ENCODE measurements at regions not wholly inside any gene's neighbourhood (a gene's known extent, or its start where the extent isn't known, plus 50 kb on each side); places are given as distances from the start of the nearest gene placed in this dataset.

DNA sequence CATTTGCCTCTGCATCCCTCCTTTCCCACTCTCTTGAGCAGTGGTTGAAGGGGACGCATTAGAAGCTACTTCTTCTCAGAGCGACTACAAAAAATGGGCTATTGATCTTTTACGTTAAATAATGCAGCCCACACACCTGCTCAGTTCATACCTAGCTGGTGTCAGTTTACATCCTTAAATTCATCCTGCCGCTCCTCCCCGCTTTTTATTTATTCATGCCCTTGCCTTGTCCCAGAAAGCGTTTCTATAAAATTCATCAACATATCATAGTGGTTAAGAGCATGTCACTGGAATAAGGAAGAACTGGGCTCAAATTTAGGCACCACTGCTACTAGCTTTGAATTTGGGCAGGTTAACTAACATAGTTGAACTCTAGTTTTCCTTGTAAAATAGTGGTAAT, 66.0 kb upstream of the TINAGL1 start (continued):
- TF ChIP-seq ZNF496 (CRISPR knock-in tag; IDR thresholded peaks at IDR 0.05; ENCODE audit: insufficient replicate concordance), result no peak
- TF ChIP-seq POLR2AphosphoS5 (IDR thresholded peaks at IDR 0.05; ENCODE audit: low read depth, low read length), result no peak

DNA sequence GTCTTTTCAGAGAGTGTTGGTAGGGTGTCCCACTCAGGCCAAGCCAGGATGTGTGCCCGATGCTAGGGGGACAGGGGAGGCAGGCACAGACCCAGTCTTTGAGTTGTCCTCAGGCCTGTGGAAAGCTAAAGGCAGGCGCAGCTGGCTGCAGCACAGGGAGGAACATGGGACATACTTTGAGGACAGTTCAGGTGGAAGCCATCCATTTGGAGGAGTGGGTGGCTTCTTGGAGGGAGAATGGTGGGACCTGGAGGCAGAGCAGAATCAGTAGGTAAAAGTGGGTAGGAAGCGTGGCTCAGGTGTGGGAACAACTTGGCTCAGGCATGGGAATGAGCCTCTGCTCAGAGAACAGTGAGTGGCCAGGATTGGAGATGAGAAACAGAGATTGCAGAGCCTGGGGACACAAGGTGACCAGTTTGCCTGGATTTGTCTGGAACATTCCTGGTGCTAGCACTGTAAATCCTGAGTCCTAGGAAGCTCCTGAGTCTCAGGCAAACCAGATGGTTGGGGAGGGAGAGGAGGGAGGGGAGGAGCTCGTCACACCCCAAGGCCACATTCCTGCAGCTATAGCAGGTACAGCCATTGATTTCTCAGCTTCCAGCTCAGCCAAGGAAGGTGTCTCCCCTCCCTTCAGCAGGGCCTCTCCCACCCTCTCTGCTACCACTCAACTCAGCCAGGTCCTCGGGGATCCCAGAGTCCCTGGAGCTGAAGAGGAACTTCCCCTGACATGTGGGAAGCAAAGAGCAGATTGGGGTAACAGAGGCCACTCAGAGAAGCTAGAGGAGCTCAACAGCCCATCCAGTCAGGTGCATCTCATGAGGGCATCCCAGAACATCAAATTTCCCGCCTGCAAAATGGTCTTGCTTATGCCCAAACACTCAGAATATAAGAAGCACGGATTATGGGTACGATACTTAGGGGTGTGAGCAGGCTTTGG, 65.2 kb upstream of the TINAGL1 start:
- POLR2A ChIA-PET, result interaction anchor here (0.8 to 1.7 kb wide), 12 partner anchors 10 to 88 kb away, joined by 3 to 17 read pairs (median 4); no protein-coding TSS in a partner anchor
- DNase-seq (ENCODE audit: low spot score), result peak; percentile 52
- TF ChIP-seq CHCHD3 (CRISPR knock-in tag; IDR thresholded peaks at IDR 0.05) (no peak), ZNF570 (CRISPR knock-in tag; IDR thresholded peaks at IDR 0.05; ENCODE audit: borderline replicate concordance) (no peak), MAF1 (CRISPR knock-in tag; IDR thresholded peaks at IDR 0.05; ENCODE audit: borderline replicate concordance) (no peak), ZSCAN29 (CRISPR knock-in tag; conservative IDR thresholded peaks at IDR 0.05) (0 out of 2 replicates have a peak, but pooled peaks have one; percentile 20), IRF9 (CRISPR knock-in tag; IDR thresholded peaks at IDR 0.05; ENCODE audit: borderline replicate concordance) (no peak), FOXK2 (IDR thresholded peaks at IDR 0.05) (no peak), ZNF292 (CRISPR knock-in tag; IDR thresholded peaks at IDR 0.05; ENCODE audit: borderline replicate concordance, low read depth) (peak; percentile 26; the same call in 1 of the 2 replicates), BATF2 (CRISPR knock-in tag; IDR thresholded peaks at IDR 0.05) (no peak), ZNF224 (CRISPR knock-in tag; IDR thresholded peaks at IDR 0.05) (no peak), TEAD3 (CRISPR knock-in tag; optimal IDR thresholded peaks at IDR 0.05; ENCODE audit: borderline replicate concordance) (peak; percentile 94)
- TF ChIP-seq, protein P1, sequence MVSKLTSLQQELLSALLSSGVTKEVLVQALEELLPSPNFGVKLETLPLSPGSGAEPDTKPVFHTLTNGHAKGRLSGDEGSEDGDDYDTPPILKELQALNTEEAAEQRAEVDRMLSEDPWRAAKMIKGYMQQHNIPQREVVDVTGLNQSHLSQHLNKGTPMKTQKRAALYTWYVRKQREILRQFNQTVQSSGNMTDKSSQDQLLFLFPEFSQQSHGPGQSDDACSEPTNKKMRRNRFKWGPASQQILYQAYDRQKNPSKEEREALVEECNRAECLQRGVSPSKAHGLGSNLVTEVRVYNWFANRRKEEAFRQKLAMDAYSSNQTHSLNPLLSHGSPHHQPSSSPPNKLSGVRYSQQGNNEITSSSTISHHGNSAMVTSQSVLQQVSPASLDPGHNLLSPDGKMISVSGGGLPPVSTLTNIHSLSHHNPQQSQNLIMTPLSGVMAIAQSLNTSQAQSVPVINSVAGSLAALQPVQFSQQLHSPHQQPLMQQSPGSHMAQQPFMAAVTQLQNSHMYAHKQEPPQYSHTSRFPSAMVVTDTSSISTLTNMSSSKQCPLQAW (CRISPR knock-in tag; IDR thresholded peaks at IDR 0.05), result 0 out of 2 replicates have a peak, but pooled peaks have one; percentile 18
- TF ChIP-seq, protein P2, sequence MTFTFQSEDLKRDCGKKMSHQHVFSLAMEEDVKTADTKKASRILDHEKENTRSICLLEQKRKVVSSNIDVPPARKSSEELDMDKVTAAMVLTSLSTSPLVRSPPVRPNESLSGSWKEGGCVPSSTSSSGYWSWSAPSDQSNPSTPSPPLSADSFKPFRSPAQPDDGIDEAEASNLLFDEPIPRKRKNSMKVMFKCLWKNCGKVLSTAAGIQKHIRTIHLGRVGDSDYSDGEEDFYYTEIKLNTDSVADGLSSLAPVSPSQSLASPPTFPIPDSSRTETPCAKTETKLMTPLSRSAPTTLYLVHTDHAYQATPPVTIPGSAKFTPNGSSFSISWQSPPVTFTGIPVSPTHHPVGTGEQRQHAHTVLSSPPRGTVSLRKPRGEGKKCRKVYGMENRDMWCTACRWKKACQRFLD (CRISPR knock-in tag; IDR thresholded peaks at IDR 0.05; ENCODE audit: borderline replicate concordance), result 0 out of 2 replicates have a peak, but pooled peaks have one; percentile 12
- TF ChIP-seq, protein P3, sequence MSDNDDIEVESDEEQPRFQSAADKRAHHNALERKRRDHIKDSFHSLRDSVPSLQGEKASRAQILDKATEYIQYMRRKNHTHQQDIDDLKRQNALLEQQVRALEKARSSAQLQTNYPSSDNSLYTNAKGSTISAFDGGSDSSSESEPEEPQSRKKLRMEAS (IDR thresholded peaks at IDR 0.05), result 0 out of 2 replicates have a peak, but pooled peaks have one; percentile 32

More for the DNA sequence above, 65.2 kb upstream of the TINAGL1 start:
- Histone ChIP-seq H3K79me2 (ENCODE audit: insufficient read depth, low read length) (no peaks in the 10 kb centered on the region), H3K27ac (ENCODE audit: extremely low read length, insufficient read depth, low read length) (peak overlapping the region; percentile 98), H2AFZ (ENCODE audit: low read length) (no peak overlapping the region), H3K36me3 (replicated peaks in 1 of 2; ENCODE audit: control insufficient read depth in 1 of 2, insufficient read depth in 2 of 2, low read length in 2 of 2) (no peaks in the 10 kb centered on the region), H3K27me3 (ENCODE audit: control insufficient read depth in 1 of 2, insufficient read depth in 2 of 2, low read length in 2 of 2) (no peaks in the 10 kb centered on the region), H3K4me2 (ENCODE audit: low read depth, low read length) (peak overlapping the region; percentile 52), H3K4me3 (replicated peaks in 1 of 3; ENCODE audit: insufficient read depth in 1 of 3, low read depth in 2 of 3, low read length in 3 of 3) (peak overlapping the region in 1 of 3 experiments; percentile 44; a peak in 2 of 6 replicates), H3K9ac (ENCODE audit: insufficient read depth, low read depth, low read length) (peak overlapping the region; percentile 88), H4K20me1 (ENCODE audit: insufficient read depth, low read length) (no peaks in the 10 kb centered on the region), H3K9me3 (ENCODE audit: low read length) (no peaks in the 10 kb centered on the region), H3K4me1 (ENCODE audit: insufficient read depth, low read length) (peaks cover 97% of the 10 kb centered on the region)
- BruUV-seq (replicated peaks), result no TSS peak
- 41% methylated on average over 8 of the region's 8 CpGs for WGBS (ENCODE audit: low lambda C conversion rate)
- intact Hi-C loops (cut with micrococcal nuclease; ENCODE audit: unreplicated experiment), result no loop called here
- ATAC-seq (peak; percentile 52), FAIRE-seq (peak; percentile 65)
- in situ Hi-C loops (cut with HindIII; ENCODE audit: extremely low pct_ligation_motif_present, low pct_unique_long_range_greater_than_20kb), result no loop called here
- CTCF ChIA-PET (ENCODE audit: low intra/inter-chr PET ratio, low total read pairs), result no interaction called here

Measured in HepG2 (cell line).